OCI-LY1 (cell line): ENCODE measurements at regions not wholly inside any gene's neighbourhood (a gene's known extent, or its start where the extent isn't known, plus 50 kb on each side); places are given as distances from the start of the nearest gene placed in this dataset.

Source experiments
- H2AFZ ChIP-seq: fragments of 200-600 bp; sonication (generic), shearing (Covaris generic); 2 replicates; pipeline ENCODE4 v1.6.0; 2014; ENCODE audit warnings: antibody characterized with exemption, mild to moderate bottlenecking, low read length
- H3F3A ChIP-seq: fragments of 200-600 bp; sonication (generic), shearing (Covaris generic); 2 replicates; pipeline ENCODE4 v1.6.0; 2014; ENCODE audit warnings: mild to moderate bottlenecking, antibody characterized with exemption, low read length, moderate library complexity; ENCODE audit not compliant: insufficient read depth
- H3K27ac ChIP-seq: fragments of 200-600 bp; sonication (generic); 2 replicates; pipeline ENCODE4 v1.5.1; 2014; ENCODE audit warnings: low read length, mixed run types, mild to moderate bottlenecking, low read depth; ENCODE audit not compliant: poor library complexity, severe bottlenecking
- H3K27me3 ChIP-seq: fragments of 200-600 bp; sonication (generic); 2 replicates; pipeline ENCODE4 v1.6.0; 2014; ENCODE audit warnings: antibody characterized with exemption, mild to moderate bottlenecking, low read length, moderate library complexity; ENCODE audit not compliant: insufficient read depth
- H3K36me3 ChIP-seq: fragments of 200-600 bp; sonication (generic); 2 replicates; pipeline ENCODE4 v1.6.1; 2014; ENCODE audit warnings: mild to moderate bottlenecking, antibody characterized with exemption, low read length, moderate library complexity, mixed read lengths; ENCODE audit not compliant: insufficient read depth
- H3K4me1 ChIP-seq: fragments of 200-600 bp; sonication (generic); 2 replicates; pipeline ENCODE4 v1.5.1; 2014; ENCODE audit warnings: mild to moderate bottlenecking, low read length, moderate library complexity; ENCODE audit not compliant: insufficient read depth, severe bottlenecking
- H3K4me2 ChIP-seq: fragments of 200-600 bp; sonication (generic), shearing (Covaris generic); 2 replicates; pipeline ENCODE4 v1.6.1; 2014; ENCODE audit warnings: low read length
- H3K4me3 ChIP-seq: fragments of 200-600 bp; sonication (generic); 2 replicates; pipeline ENCODE4 v1.5.1; 2014; ENCODE audit warnings: low read length, low read depth, mild to moderate bottlenecking, mixed read lengths; ENCODE audit not compliant: poor library complexity, severe bottlenecking
- H3K79me2 ChIP-seq: fragments of 200-600 bp; shearing (Covaris generic); 2 replicates; pipeline ENCODE4 v1.6.1; 2016; ENCODE audit warnings: mixed run types, low read length, mixed read lengths; ENCODE audit not compliant: insufficient read depth
- H3K9ac ChIP-seq: fragments of 200-600 bp; sonication (generic), shearing (Covaris generic); 2 replicates; pipeline ENCODE4 v1.6.1; 2014; ENCODE audit warnings: mild to moderate bottlenecking, low read length, mixed read lengths
- H3K9me2 ChIP-seq: fragments of 200-600 bp; sonication (generic), shearing (Covaris generic); 2 replicates; pipeline ENCODE4 v1.6.1; 2014; ENCODE audit warnings: low read depth, mild to moderate bottlenecking, low read length, mixed read lengths
- H3K9me3 ChIP-seq: fragments of 200-600 bp; shearing (Covaris generic); 2 replicates; pipeline ENCODE4 v1.6.1; 2014; ENCODE audit warnings: low read length, mixed read lengths
- H4K20me1 ChIP-seq: fragments of 200-600 bp; sonication (generic), shearing (Covaris generic); 2 replicates; pipeline ENCODE4 v1.6.0; 2016; ENCODE audit warnings: mild to moderate bottlenecking, low read length; ENCODE audit not compliant: insufficient read depth
- EZH2 ChIP-seq: fragments of 200-600 bp; sonication (generic), shearing (Covaris generic); IDR thresholded peaks from 2 replicates; pipeline ENCODE4 v1.8.0; 2017; ENCODE audit warnings: borderline replicate concordance, mixed run types, mild to moderate bottlenecking, antibody characterized with exemption, low read length, moderate library complexity, mixed read lengths
- TF ChIP-seq, protein P1 (sequence below): fragments of 200-600 bp; sonication (generic), shearing (Covaris generic); IDR thresholded peaks from 2 replicates; pipeline ENCODE4 v1.5.1; 2017; ENCODE audit warnings: mild to moderate bottlenecking, antibody characterized with exemption, low read length, moderate library complexity, mixed read lengths

DNA sequence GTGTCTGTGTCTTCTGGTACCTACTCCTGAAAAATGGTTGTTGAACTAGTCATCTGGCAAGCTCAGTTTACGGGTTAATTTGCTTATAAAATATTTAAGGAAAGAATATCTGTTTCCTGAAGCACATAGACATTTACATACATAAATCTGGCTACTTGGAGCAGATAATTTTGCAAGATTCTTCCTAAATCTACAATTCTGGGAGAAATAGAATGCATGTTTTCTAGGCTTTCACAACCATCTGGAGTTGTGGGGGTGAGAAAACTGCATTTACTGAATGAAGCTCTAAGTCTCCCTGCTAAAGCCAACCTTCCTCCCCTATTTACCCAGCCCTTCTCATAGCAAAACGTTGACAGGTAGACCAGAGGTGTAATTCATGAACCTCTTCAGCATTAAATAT lies 393.7 kb upstream of the ARGLU1 start:
- Histone ChIP-seq H3K79me2 (no peaks in the 10 kb centered on the region), H3K9me3 (no peaks in the 10 kb centered on the region), H3F3A (no peaks in the 10 kb centered on the region), H3K36me3 (no peaks in the 10 kb centered on the region), H2AFZ (no peak overlapping the region), H3K27me3 (no peaks in the 10 kb centered on the region), H3K4me2 (no peak overlapping the region), H3K4me1 (no peaks in the 10 kb centered on the region), H3K9me2 (no peaks in the 10 kb centered on the region), H3K4me3 (no peak overlapping the region), H4K20me1 (no peaks in the 10 kb centered on the region), H3K27ac (no peak overlapping the region), H3K9ac (no peak overlapping the region)
- TF ChIP-seq, protein P1, sequence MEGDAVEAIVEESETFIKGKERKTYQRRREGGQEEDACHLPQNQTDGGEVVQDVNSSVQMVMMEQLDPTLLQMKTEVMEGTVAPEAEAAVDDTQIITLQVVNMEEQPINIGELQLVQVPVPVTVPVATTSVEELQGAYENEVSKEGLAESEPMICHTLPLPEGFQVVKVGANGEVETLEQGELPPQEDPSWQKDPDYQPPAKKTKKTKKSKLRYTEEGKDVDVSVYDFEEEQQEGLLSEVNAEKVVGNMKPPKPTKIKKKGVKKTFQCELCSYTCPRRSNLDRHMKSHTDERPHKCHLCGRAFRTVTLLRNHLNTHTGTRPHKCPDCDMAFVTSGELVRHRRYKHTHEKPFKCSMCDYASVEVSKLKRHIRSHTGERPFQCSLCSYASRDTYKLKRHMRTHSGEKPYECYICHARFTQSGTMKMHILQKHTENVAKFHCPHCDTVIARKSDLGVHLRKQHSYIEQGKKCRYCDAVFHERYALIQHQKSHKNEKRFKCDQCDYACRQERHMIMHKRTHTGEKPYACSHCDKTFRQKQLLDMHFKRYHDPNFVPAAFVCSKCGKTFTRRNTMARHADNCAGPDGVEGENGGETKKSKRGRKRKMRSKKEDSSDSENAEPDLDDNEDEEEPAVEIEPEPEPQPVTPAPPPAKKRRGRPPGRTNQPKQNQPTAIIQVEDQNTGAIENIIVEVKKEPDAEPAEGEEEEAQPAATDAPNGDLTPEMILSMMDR = no peak
- no peak for TF ChIP-seq EZH2

DNA sequence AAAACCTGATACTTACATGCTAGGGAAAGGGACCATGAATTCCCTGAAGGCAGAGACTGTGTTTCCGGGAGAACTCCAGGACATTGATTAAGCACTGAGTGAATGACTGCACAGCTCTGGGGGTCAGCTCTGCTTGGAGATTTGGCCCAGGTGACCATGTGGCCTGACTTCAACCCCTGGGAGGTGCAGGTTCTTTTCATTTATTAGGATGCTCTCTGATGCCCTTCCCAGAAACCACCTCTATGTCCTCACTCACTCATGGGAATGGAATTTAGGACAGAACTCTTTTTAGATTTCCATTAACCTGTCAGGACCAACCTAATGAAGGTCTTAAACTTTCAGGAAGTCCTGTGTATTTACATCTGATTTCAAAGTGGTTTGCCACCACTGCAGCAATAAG lies 393.3 kb upstream of the ARGLU1 start:
- Histone ChIP-seq H3K4me3 (no peak overlapping the region), H3K27ac (no peak overlapping the region), H3K9ac (no peak overlapping the region), H3K9me2 (no peaks in the 10 kb centered on the region), H4K20me1 (no peaks in the 10 kb centered on the region), H3K9me3 (no peaks in the 10 kb centered on the region), H3K4me1 (no peaks in the 10 kb centered on the region), H2AFZ (no peak overlapping the region), H3K4me2 (no peak overlapping the region), H3K27me3 (no peaks in the 10 kb centered on the region), H3F3A (no peaks in the 10 kb centered on the region), H3K36me3 (no peaks in the 10 kb centered on the region), H3K79me2 (no peaks in the 10 kb centered on the region)
- TF ChIP-seq, protein P1 = no peak

GRCh38 chr13:106958621-106959048 lies 390.7 kb upstream of the ARGLU1 start:
- Histone ChIP-seq H3K27me3 (no peaks in the 10 kb centered on the region), H3K9me2 (no peaks in the 10 kb centered on the region), H3K9ac (no peak overlapping the region), H3K4me2 (no peak overlapping the region), H3F3A (no peaks in the 10 kb centered on the region), H2AFZ (no peak overlapping the region), H3K79me2 (no peaks in the 10 kb centered on the region), H3K4me3 (no peak overlapping the region), H4K20me1 (no peaks in the 10 kb centered on the region), H3K9me3 (no peaks in the 10 kb centered on the region), H3K36me3 (no peaks in the 10 kb centered on the region), H3K4me1 (no peaks in the 10 kb centered on the region), H3K27ac (no peak overlapping the region)
- TF ChIP-seq, protein P1 = no peak
- no peak for TF ChIP-seq EZH2
